Neural cell (in vitro differentiated cells): ENCODE measurements at regions not wholly inside any gene's neighbourhood (a gene's known extent, or its start where the extent isn't known, plus 50 kb on each side); places are given as distances from the start of the nearest gene placed in this dataset.

Experiments
- H2AFZ ChIP-seq: fragments of 200-600, 300-800 bp; sonication (generic), shearing (Covaris generic); 2 replicates; pipeline ENCODE4 v1.6.0; 2014; ENCODE audit warnings: low read depth, mild to moderate bottlenecking, antibody characterized with exemption, low read length, moderate library complexity
- H3F3A ChIP-seq: fragments of 200-600 bp; shearing (Covaris generic); 2 replicates; pipeline ENCODE4 v1.6.1; 2016; ENCODE audit warnings: mild to moderate bottlenecking, moderate library complexity, mixed read lengths, antibody characterized with exemption, low read length; ENCODE audit not compliant: insufficient read depth, poor library complexity, severe bottlenecking
- H3K27ac ChIP-seq: fragments of 200-600, 300-800 bp; sonication (generic), shearing (Covaris generic); 2 replicates; pipeline ENCODE4 v1.5.1; 2014; ENCODE audit warnings: mild to moderate bottlenecking, low read length, moderate library complexity
- H3K27me3 ChIP-seq: fragments of 300-800, 200-600 bp; sonication (generic), shearing (Covaris generic); 2 replicates; pipeline ENCODE4 v1.6.0; 2014; ENCODE audit warnings: mild to moderate bottlenecking, low read depth, low read length, moderate library complexity; ENCODE audit not compliant: insufficient read depth
- H3K36me3 ChIP-seq: fragments of 300-800, 200-600 bp; sonication (generic), shearing (Covaris generic); 2 replicates; pipeline ENCODE4 v1.5.1; 2014; ENCODE audit warnings: mild to moderate bottlenecking, antibody characterized with exemption, low read length, moderate library complexity; ENCODE audit not compliant: insufficient read depth
- H3K4me2 ChIP-seq: fragments of 300-800, 200-600 bp; sonication (generic), shearing (Covaris generic); 2 replicates; pipeline ENCODE4 v1.6.0; 2014; ENCODE audit warnings: mild to moderate bottlenecking, low read length
- H3K4me3 ChIP-seq: fragments of 300-800, 200-600 bp; sonication (generic), shearing (Covaris generic); 2 replicates; pipeline ENCODE4 v1.5.1; 2014; ENCODE audit warnings: mild to moderate bottlenecking, low read length, moderate library complexity
- H3K79me2 ChIP-seq: fragments of 200-600 bp; shearing (Covaris generic); replicated peaks from 2 replicates; pipeline ENCODE4 v1.6.0; 2014; ENCODE audit warnings: mild to moderate bottlenecking, low read length, moderate library complexity; ENCODE audit not compliant: insufficient read depth
- H3K9ac ChIP-seq: fragments of 300-800, 200-600 bp; sonication (generic), shearing (Covaris generic); 2 replicates; pipeline ENCODE4 v1.6.1; 2016; ENCODE audit warnings: mild to moderate bottlenecking, low read length, mixed read lengths
- H3K9me2 ChIP-seq: fragments of 200-600 bp; shearing (Covaris generic); 2 replicates; pipeline ENCODE4 v1.6.1; 2016; ENCODE audit warnings: mild to moderate bottlenecking, low read length, mixed read lengths; ENCODE audit not compliant: insufficient read depth
- H3K9me3 ChIP-seq: fragments of 200-600, 300-800 bp; sonication (generic), shearing (Covaris generic); 2 replicates; pipeline ENCODE4 v1.6.1; 2016; ENCODE audit warnings: mild to moderate bottlenecking, mixed run types, low read length, moderate library complexity, mixed read lengths
- H4K20me1 ChIP-seq: fragments of 200-600 bp; shearing (Covaris generic); 2 replicates; pipeline ENCODE4 v1.6.1; 2016; ENCODE audit warnings: mild to moderate bottlenecking, mixed run types; ENCODE audit not compliant: insufficient read depth
- EP300 ChIP-seq: fragments of 450-650 bp; conservative IDR thresholded peaks from 2 replicates; pipeline ENCODE4 v1.6.1; 2014; ENCODE audit warnings: antibody characterized with exemption, mild to moderate bottlenecking, moderate library complexity; ENCODE audit not compliant: poor library complexity, severe bottlenecking
- EZH2 ChIP-seq: fragments of 200-600, 300-800 bp; shearing (Covaris generic), sonication (generic); IDR thresholded peaks from 2 replicates; pipeline ENCODE4 v1.6.1; 2014; ENCODE audit warnings: antibody characterized with exemption, low read length, borderline replicate concordance, mild to moderate bottlenecking; ENCODE audit not compliant: insufficient read depth, poor library complexity, severe bottlenecking
- MXI1 ChIP-seq: fragments of 450-650 bp; conservative IDR thresholded peaks from 2 replicates; pipeline ENCODE4 v1.6.1; 2014; ENCODE audit warnings: antibody characterized with exemption, mild to moderate bottlenecking; ENCODE audit not compliant: poor library complexity, severe bottlenecking
- POLR2AphosphoS5 ChIP-seq: IDR thresholded peaks from 2 replicates; pipeline ENCODE4 v1.6.1; 2012
- RAD21 ChIP-seq: fragments of 450-650 bp; conservative IDR thresholded peaks from 2 replicates; pipeline ENCODE4 v1.6.1; 2014; ENCODE audit warnings: antibody characterized with exemption, mild to moderate bottlenecking, moderate library complexity
- SMC3 ChIP-seq: fragments of 450-650 bp; conservative IDR thresholded peaks from 2 replicates; pipeline ENCODE4 v1.6.1; 2014; ENCODE audit warnings: antibody characterized with exemption, mild to moderate bottlenecking, moderate library complexity; ENCODE audit not compliant: poor library complexity
- TAF1 ChIP-seq: IDR thresholded peaks from 2 replicates; pipeline ENCODE4 v1.6.1; 2012; ENCODE audit warnings: low read depth
- TF ChIP-seq, protein P1 (sequence below): fragments of 450-650 bp; IDR thresholded peaks from 2 replicates; pipeline ENCODE4 v1.5.1; 2014; ENCODE audit warnings: antibody characterized with exemption, mild to moderate bottlenecking, moderate library complexity; ENCODE audit not compliant: poor library complexity, severe bottlenecking
- TF ChIP-seq, protein P2 (sequence below): IDR thresholded peaks from 2 replicates; pipeline ENCODE4 v1.6.1; 2012; ENCODE audit warnings: borderline replicate concordance

DNA sequence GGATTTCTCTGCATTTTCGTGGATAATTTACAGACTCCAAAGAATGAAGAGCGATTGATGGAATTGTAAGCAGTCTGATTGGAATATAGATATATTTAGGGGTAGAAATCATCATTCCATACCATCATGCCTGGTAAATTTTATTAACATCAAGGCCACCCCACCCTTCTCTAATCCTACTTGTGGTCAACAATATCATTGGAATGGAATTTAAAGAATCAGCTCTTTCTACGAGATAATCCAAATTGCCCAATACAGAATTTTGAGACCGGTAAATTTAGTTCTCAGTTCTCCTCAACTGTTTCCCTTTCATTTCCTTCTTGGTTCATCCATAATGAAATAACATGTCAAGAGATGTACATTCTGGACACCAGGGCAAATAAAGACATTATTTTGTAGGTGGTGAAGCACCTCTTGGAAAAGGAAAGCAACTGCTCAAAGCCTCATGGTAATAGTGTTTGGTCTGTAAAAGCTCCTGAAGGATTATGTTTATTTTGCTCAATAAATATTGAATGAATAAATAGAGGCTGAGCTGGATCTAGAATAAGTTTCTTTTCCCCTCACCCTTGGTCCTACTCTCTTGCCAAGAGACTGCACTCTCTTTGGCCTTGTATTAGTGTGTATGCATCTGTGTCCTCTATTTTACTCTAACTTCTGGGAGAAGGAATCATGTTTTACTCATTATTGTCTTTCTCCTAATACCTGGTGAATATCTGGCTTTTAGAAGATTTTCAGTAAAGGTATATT is 133.7 kb upstream of the BCL6 start:
- Histone ChIP-seq H3K4me3 (no peak overlapping the region), H3F3A (no peaks in the 10 kb centered on the region), H3K27me3 (no peaks in the 10 kb centered on the region), H3K79me2 (no peaks in the 10 kb centered on the region), H3K9ac (no peak overlapping the region), H3K27ac (no peak overlapping the region), H3K36me3 (no peaks in the 10 kb centered on the region), H4K20me1 (no peaks in the 10 kb centered on the region), H3K9me2 (no peaks in the 10 kb centered on the region), H2AFZ (no peak overlapping the region), H3K4me2 (no peak overlapping the region), H3K9me3 (no peaks in the 10 kb centered on the region)
- TF ChIP-seq POLR2AphosphoS5 = no peak
- no peak for TF ChIP-seq EP300
- TF ChIP-seq MXI1 = no peak
- TF ChIP-seq, protein P1, sequence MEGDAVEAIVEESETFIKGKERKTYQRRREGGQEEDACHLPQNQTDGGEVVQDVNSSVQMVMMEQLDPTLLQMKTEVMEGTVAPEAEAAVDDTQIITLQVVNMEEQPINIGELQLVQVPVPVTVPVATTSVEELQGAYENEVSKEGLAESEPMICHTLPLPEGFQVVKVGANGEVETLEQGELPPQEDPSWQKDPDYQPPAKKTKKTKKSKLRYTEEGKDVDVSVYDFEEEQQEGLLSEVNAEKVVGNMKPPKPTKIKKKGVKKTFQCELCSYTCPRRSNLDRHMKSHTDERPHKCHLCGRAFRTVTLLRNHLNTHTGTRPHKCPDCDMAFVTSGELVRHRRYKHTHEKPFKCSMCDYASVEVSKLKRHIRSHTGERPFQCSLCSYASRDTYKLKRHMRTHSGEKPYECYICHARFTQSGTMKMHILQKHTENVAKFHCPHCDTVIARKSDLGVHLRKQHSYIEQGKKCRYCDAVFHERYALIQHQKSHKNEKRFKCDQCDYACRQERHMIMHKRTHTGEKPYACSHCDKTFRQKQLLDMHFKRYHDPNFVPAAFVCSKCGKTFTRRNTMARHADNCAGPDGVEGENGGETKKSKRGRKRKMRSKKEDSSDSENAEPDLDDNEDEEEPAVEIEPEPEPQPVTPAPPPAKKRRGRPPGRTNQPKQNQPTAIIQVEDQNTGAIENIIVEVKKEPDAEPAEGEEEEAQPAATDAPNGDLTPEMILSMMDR = no peak
- no peak for TF ChIP-seq EZH2
- TF ChIP-seq SMC3 = no peak
- no peak for TF ChIP-seq RAD21
- no peak for TF ChIP-seq TAF1
- TF ChIP-seq, protein P2, sequence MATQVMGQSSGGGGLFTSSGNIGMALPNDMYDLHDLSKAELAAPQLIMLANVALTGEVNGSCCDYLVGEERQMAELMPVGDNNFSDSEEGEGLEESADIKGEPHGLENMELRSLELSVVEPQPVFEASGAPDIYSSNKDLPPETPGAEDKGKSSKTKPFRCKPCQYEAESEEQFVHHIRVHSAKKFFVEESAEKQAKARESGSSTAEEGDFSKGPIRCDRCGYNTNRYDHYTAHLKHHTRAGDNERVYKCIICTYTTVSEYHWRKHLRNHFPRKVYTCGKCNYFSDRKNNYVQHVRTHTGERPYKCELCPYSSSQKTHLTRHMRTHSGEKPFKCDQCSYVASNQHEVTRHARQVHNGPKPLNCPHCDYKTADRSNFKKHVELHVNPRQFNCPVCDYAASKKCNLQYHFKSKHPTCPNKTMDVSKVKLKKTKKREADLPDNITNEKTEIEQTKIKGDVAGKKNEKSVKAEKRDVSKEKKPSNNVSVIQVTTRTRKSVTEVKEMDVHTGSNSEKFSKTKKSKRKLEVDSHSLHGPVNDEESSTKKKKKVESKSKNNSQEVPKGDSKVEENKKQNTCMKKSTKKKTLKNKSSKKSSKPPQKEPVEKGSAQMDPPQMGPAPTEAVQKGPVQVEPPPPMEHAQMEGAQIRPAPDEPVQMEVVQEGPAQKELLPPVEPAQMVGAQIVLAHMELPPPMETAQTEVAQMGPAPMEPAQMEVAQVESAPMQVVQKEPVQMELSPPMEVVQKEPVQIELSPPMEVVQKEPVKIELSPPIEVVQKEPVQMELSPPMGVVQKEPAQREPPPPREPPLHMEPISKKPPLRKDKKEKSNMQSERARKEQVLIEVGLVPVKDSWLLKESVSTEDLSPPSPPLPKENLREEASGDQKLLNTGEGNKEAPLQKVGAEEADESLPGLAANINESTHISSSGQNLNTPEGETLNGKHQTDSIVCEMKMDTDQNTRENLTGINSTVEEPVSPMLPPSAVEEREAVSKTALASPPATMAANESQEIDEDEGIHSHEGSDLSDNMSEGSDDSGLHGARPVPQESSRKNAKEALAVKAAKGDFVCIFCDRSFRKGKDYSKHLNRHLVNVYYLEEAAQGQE = no peak

- no peaks in the 10 kb centered on the region for H3F3A ChIP-seq
Observed at GRCh38 chr3:187880441-187880840, 135.2 kb upstream of the BCL6 start.

More at GRCh38 chr3:187880441-187880840, 135.2 kb upstream of the BCL6 start:
- no peaks in the 10 kb centered on the region for H3K27me3 ChIP-seq
- H3K4me2 ChIP-seq = no peak overlapping the region
- no peaks in the 10 kb centered on the region for H4K20me1 ChIP-seq
- no peaks in the 10 kb centered on the region for H3K9me3 ChIP-seq
- H3K9ac ChIP-seq = no peak overlapping the region
- H3K36me3 ChIP-seq = no peaks in the 10 kb centered on the region
- no peak overlapping the region for H3K27ac ChIP-seq
- no peaks in the 10 kb centered on the region for H3K9me2 ChIP-seq
- H2AFZ ChIP-seq = no peak overlapping the region
- no peaks in the 10 kb centered on the region for H3K79me2 ChIP-seq
- TF ChIP-seq RAD21 = no peak
- TF ChIP-seq TAF1 = no peak
- no peak for TF ChIP-seq EP300
- no peak overlapping the region for H3K4me3 ChIP-seq
